ENCODE measurements at regions not wholly inside any gene's neighbourhood (a gene's known extent, or its start where the extent isn't known, plus 50 kb on each side); places are given as distances from the start of the nearest gene placed in this dataset.

DNA sequence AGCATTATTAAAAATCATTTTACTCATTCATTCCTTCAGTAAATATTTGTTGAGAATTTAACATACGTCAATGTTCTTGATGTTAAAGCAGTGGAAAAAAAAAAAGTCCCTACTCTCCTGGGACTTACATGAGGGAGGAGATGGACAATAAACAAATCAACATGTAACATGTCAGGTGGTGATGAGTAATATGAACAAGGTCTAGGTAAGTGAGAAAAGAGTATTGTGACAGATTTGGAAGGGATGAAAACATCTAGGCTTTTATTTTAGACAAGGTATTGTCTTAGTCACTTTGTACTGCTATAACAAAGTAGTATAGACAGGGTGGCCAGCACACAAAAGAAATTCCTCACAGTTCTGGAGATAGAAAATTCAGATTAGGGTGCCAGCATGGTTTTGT is 167.2 kb downstream of the FSCB start:
- dilution Hi-C loops (cut with HindIII; ENCODE audit: low sequenced_read_pairs, unreplicated experiment): no loop called here
- no peak for DNase-seq

More for the DNA sequence above, 167.2 kb downstream of the FSCB start:
- peaks cover 3% of the 10 kb centered on the region; the same call in 1 of the 2 replicates for H3K9me3 ChIP-seq (ENCODE audit: control insufficient read depth, insufficient read depth, low read length)
- TF ChIP-seq RAD21 (IDR thresholded peaks at IDR 0.05; ENCODE audit: low read length) (no peak), RFX5 (IDR thresholded peaks at IDR 0.05; ENCODE audit: low read depth, low read length) (no peak), SMC3 (IDR thresholded peaks at IDR 0.05; ENCODE audit: low read depth, low read length) (no peak), MAFK (IDR thresholded peaks at IDR 0.05; ENCODE audit: low read depth, low read length) (no peak), MAZ (IDR thresholded peaks at IDR 0.05; ENCODE audit: borderline replicate concordance, low read depth, low read length) (no peak), NFE2L2 (IDR thresholded peaks at IDR 0.05; ENCODE audit: low read depth, low read length) (no peak), CTCF (conservative IDR thresholded peaks at IDR 0.05; ENCODE audit: low read depth, low read length) (no peak), USF2 (IDR thresholded peaks at IDR 0.05; ENCODE audit: low read depth, low read length) (no peak), RCOR1 (IDR thresholded peaks at IDR 0.05; ENCODE audit: insufficient replicate concordance, low read length) (no peak), BHLHE40 (IDR thresholded peaks at IDR 0.05; ENCODE audit: low read depth, low read length) (no peak), CHD1 (IDR thresholded peaks at IDR 0.05; ENCODE audit: low read depth, low read length) (no peak), MXI1 (IDR thresholded peaks at IDR 0.05; ENCODE audit: borderline replicate concordance, low read depth, low read length) (no peak)
- TF ChIP-seq, protein P1, sequence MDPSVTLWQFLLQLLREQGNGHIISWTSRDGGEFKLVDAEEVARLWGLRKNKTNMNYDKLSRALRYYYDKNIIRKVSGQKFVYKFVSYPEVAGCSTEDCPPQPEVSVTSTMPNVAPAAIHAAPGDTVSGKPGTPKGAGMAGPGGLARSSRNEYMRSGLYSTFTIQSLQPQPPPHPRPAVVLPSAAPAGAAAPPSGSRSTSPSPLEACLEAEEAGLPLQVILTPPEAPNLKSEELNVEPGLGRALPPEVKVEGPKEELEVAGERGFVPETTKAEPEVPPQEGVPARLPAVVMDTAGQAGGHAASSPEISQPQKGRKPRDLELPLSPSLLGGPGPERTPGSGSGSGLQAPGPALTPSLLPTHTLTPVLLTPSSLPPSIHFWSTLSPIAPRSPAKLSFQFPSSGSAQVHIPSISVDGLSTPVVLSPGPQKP (IDR thresholded peaks at IDR 0.05; ENCODE audit: borderline replicate concordance, low read depth, low read length): no peak
- H3K9me1 ChIP-seq (ENCODE audit: insufficient read depth, low read length): no peaks in the 10 kb centered on the region
- H3K9ac ChIP-seq (ENCODE audit: low read depth, low read length): no peak overlapping the region
- no peak overlapping the region for H3K56ac ChIP-seq (ENCODE audit: extremely low read depth, insufficient read depth, low read length)
- no peak overlapping the region for H3K14ac ChIP-seq (replicated peaks; ENCODE audit: low read depth, low read length)
- H2BK15ac ChIP-seq (ENCODE audit: low read depth, low read length): no peak overlapping the region
- H3K36me3 ChIP-seq (ENCODE audit: control insufficient read depth, insufficient read depth, low read length): no peaks in the 10 kb centered on the region
- H2BK5ac ChIP-seq (ENCODE audit: low read depth, low read length, poor library complexity, severe bottlenecking): no peak overlapping the region
- ChIA-PET POLR2A (ENCODE audit: unreplicated experiment) (no interaction called here), CTCF (no interaction called here)
- H3K18ac ChIP-seq (ENCODE audit: low read depth, low read length): no peak overlapping the region
- H3K4me3 ChIP-seq (ENCODE audit: insufficient read depth, low read depth, low read length): no peak overlapping the region
- H3K79me1 ChIP-seq (ENCODE audit: low read depth in 1 of 2, low read length in 2 of 2): no peaks in the 10 kb centered on the region
- no peak overlapping the region for H2BK120ac ChIP-seq (ENCODE audit: low read depth, low read length)
- no peak overlapping the region for H4K5ac ChIP-seq (ENCODE audit: low read depth, low read length)
- BruUV-seq (replicated peaks): no TSS peak
- H3K4me1 ChIP-seq (ENCODE audit: control insufficient read depth, insufficient read depth, low read length): no peaks in the 10 kb centered on the region
- no peak overlapping the region for H2AFZ ChIP-seq (replicated peaks; ENCODE audit: low read length, poor library complexity)
- H2AK9ac ChIP-seq (replicated peaks; ENCODE audit: low read depth, low read length, poor library complexity): no peak overlapping the region
- no peak overlapping the region for H2AK5ac ChIP-seq (ENCODE audit: low read depth, low read length)
- no peak overlapping the region for H3K4me2 ChIP-seq (ENCODE audit: low read depth, low read length)
- no peak overlapping the region for H3K4ac ChIP-seq (ENCODE audit: low read depth, low read length)
- no peak overlapping the region for H4K91ac ChIP-seq (ENCODE audit: insufficient read depth, low read depth, low read length)
- ATAC-seq (ENCODE audit: low read depth): no peak
- H4K8ac ChIP-seq (ENCODE audit: low read depth in 2 of 2, low read length in 2 of 2): no peak overlapping the region
- no peaks in the 10 kb centered on the region for H3K27me3 ChIP-seq (ENCODE audit: control insufficient read depth, insufficient read depth, low read length)
- H3K23ac ChIP-seq (ENCODE audit: low read depth, low read length): no peak overlapping the region
- in situ Hi-C loops (cut with MboI; ENCODE audit: low sequenced_read_pairs): no loop called here
- no peaks in the 10 kb centered on the region for H4K20me1 ChIP-seq (ENCODE audit: insufficient read depth, low read length)
- no CpG with 5 or more reads among the region's 1 CpG for WGBS, 2 experiments (ENCODE audit: extremely low coverage in 2 of 2, insufficient read length in 1 of 2)
- intact Hi-C loops (cut with micrococcal nuclease): no loop called here
- no peak overlapping the region for H3K27ac ChIP-seq (ENCODE audit: insufficient read depth, low read length)
- H2BK20ac ChIP-seq (ENCODE audit: low read depth, low read length): no peak overlapping the region
